ENCODE measurements at regions not wholly inside any gene's neighbourhood (a gene's known extent, or its start where the extent isn't known, plus 50 kb on each side); places are given as distances from the start of the nearest gene placed in this dataset.

- Histone ChIP-seq H3K23ac (ENCODE audit: low read depth, low read length) (no peak overlapping the region), H2AFZ (replicated peaks; ENCODE audit: low read length, poor library complexity) (no peak overlapping the region), H2AK5ac (ENCODE audit: low read depth, low read length) (no peak overlapping the region), H2BK5ac (ENCODE audit: low read depth, low read length, poor library complexity, severe bottlenecking) (no peak overlapping the region), H3K9me1 (ENCODE audit: insufficient read depth, low read length) (no peaks in the 10 kb centered on the region), H2BK120ac (ENCODE audit: low read depth, low read length) (no peak overlapping the region), H4K8ac (ENCODE audit: low read depth in 2 of 2, low read length in 2 of 2) (no peak overlapping the region), H4K20me1 (ENCODE audit: insufficient read depth, low read length) (no peaks in the 10 kb centered on the region), H3K4ac (ENCODE audit: low read depth, low read length) (no peak overlapping the region), H3K14ac (replicated peaks; ENCODE audit: low read depth, low read length) (no peak overlapping the region), H2AK9ac (replicated peaks; ENCODE audit: low read depth, low read length, poor library complexity) (no peak overlapping the region), H3K27ac (ENCODE audit: insufficient read depth, low read length) (no peak overlapping the region), H3K79me1 (ENCODE audit: low read depth in 1 of 2, low read length in 2 of 2) (no peaks in the 10 kb centered on the region), H4K5ac (ENCODE audit: low read depth, low read length) (no peak overlapping the region), H3K4me1 (ENCODE audit: control insufficient read depth, insufficient read depth, low read length) (peaks cover 2% of the 10 kb centered on the region; the same call in 1 of the 2 replicates), H3K36me3 (ENCODE audit: control insufficient read depth, insufficient read depth, low read length) (no peaks in the 10 kb centered on the region), H4K91ac (ENCODE audit: insufficient read depth, low read depth, low read length) (no peak overlapping the region), H3K27me3 (ENCODE audit: control insufficient read depth, insufficient read depth, low read length) (no peaks in the 10 kb centered on the region), H3K56ac (ENCODE audit: extremely low read depth, insufficient read depth, low read length) (no peak overlapping the region), H2BK20ac (ENCODE audit: low read depth, low read length) (no peak overlapping the region), H3K9me3 (ENCODE audit: control insufficient read depth, insufficient read depth, low read length) (no peaks in the 10 kb centered on the region), H3K4me2 (ENCODE audit: low read depth, low read length) (no peak overlapping the region), H3K9ac (ENCODE audit: low read depth, low read length) (no peak overlapping the region), H3K4me3 (ENCODE audit: insufficient read depth, low read depth, low read length) (no peak overlapping the region), H2BK15ac (ENCODE audit: low read depth, low read length) (no peak overlapping the region), H3K18ac (ENCODE audit: low read depth, low read length) (no peak overlapping the region)
- ChIA-PET POLR2A (ENCODE audit: unreplicated experiment) (no interaction called here), CTCF (no interaction called here)
- no peak for ATAC-seq (ENCODE audit: low read depth)
- WGBS, 2 experiments (ENCODE audit: extremely low coverage in 2 of 2, insufficient read length in 1 of 2) = no CpG with 5 or more reads among the region's 5 CpGs
- no peak for DNase-seq
- intact Hi-C loops (cut with micrococcal nuclease) (loop anchor here (10.0 kb wide), 1 partner anchor 207 kb away; no protein-coding TSS in a partner anchor), in situ Hi-C loops (cut with MboI; ENCODE audit: low sequenced_read_pairs) (no loop called here), dilution Hi-C loops (cut with HindIII; ENCODE audit: low sequenced_read_pairs, unreplicated experiment) (no loop called here)
- no peak for TF ChIP-seq BHLHE40 (IDR thresholded peaks at IDR 0.05; ENCODE audit: low read depth, low read length)
- TF ChIP-seq CHD1 (IDR thresholded peaks at IDR 0.05; ENCODE audit: low read depth, low read length) = no peak
- TF ChIP-seq USF2 (IDR thresholded peaks at IDR 0.05; ENCODE audit: low read depth, low read length) = no peak
- TF ChIP-seq MXI1 (IDR thresholded peaks at IDR 0.05; ENCODE audit: borderline replicate concordance, low read depth, low read length) = no peak
- no peak for TF ChIP-seq RFX5 (IDR thresholded peaks at IDR 0.05; ENCODE audit: low read depth, low read length)
- no peak for TF ChIP-seq CTCF (conservative IDR thresholded peaks at IDR 0.05; ENCODE audit: low read depth, low read length)
- TF ChIP-seq MAFK (IDR thresholded peaks at IDR 0.05; ENCODE audit: low read depth, low read length) = no peak
- TF ChIP-seq SMC3 (IDR thresholded peaks at IDR 0.05; ENCODE audit: low read depth, low read length) = no peak
- no peak for TF ChIP-seq FOS (IDR thresholded peaks at IDR 0.05; ENCODE audit: low read depth, low read length)
- no peak for TF ChIP-seq RAD21 (IDR thresholded peaks at IDR 0.05; ENCODE audit: low read length)
- no peak for TF ChIP-seq POLR2A (IDR thresholded peaks at IDR 0.05; ENCODE audit: low read depth, low read length)
- no peak for TF ChIP-seq NFE2L2 (IDR thresholded peaks at IDR 0.05; ENCODE audit: low read depth, low read length)
- no peak for TF ChIP-seq ELK1 (IDR thresholded peaks at IDR 0.05; ENCODE audit: borderline replicate concordance, low read depth, low read length)
- TF ChIP-seq CEBPB (IDR thresholded peaks at IDR 0.05; ENCODE audit: low read depth, low read length) = no peak
- TF ChIP-seq RCOR1 (IDR thresholded peaks at IDR 0.05; ENCODE audit: insufficient replicate concordance, low read length) = no peak
- TF ChIP-seq MAZ (IDR thresholded peaks at IDR 0.05; ENCODE audit: borderline replicate concordance, low read depth, low read length) = no peak
- BruUV-seq (replicated peaks) = no TSS peak
Observed at GRCh38 chr12:19962192-19962591, 406.1 kb upstream of the PDE3A start.
